Fibroblast of lung (primary cell): ENCODE measurements at regions not wholly inside any gene's neighbourhood (a gene's known extent, or its start where the extent isn't known, plus 50 kb on each side); places are given as distances from the start of the nearest gene placed in this dataset.

Experiments
- EZH2 ChIP-seq: IDR thresholded peaks from 2 replicates; pipeline ENCODE4 v1.5.1; 2012; ENCODE audit warnings: low read length, control low read depth, mild to moderate bottlenecking; ENCODE audit errors: missing control alignments
- TF ChIP-seq, protein P1 (sequence below), 2 donors: IDR thresholded peaks in 1 of 2; conservative IDR thresholded peaks in 1 of 2; 1 replicate in 1 of 2; 2 replicates in 1 of 2; pipeline ENCODE4 v1.5.1; 2011 to 2012; ENCODE audit warnings: low read length in 2 of 2, control low read depth in 1 of 2, inconsistent platforms in 1 of 2, low read depth in 1 of 2, mild to moderate bottlenecking in 1 of 2

DNA sequence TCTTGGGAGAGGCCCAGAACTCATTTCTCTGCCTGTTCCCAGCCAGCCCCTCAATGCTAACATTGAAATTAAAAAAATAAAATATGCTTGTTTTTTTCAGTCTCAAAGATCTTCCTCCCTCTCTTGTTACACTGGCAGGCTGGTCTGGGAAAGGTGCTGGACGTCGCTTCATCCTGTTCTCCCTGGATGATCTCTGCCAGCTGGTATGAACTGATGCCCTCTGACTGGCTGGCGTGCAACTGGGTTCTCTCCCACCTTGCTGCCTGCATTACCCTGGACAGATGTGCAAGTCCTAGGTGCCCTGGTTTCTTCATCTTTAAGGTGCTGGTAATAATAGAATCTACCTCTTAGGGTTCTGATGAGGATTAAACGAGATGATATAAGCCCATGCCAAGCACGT is 263.9 kb upstream of the PROK2 start:
- TF ChIP-seq, protein P1, sequence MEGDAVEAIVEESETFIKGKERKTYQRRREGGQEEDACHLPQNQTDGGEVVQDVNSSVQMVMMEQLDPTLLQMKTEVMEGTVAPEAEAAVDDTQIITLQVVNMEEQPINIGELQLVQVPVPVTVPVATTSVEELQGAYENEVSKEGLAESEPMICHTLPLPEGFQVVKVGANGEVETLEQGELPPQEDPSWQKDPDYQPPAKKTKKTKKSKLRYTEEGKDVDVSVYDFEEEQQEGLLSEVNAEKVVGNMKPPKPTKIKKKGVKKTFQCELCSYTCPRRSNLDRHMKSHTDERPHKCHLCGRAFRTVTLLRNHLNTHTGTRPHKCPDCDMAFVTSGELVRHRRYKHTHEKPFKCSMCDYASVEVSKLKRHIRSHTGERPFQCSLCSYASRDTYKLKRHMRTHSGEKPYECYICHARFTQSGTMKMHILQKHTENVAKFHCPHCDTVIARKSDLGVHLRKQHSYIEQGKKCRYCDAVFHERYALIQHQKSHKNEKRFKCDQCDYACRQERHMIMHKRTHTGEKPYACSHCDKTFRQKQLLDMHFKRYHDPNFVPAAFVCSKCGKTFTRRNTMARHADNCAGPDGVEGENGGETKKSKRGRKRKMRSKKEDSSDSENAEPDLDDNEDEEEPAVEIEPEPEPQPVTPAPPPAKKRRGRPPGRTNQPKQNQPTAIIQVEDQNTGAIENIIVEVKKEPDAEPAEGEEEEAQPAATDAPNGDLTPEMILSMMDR (conservative IDR thresholded peaks at IDR 0.05 in 1 of 2, IDR thresholded peaks at IDR 0.05 in 1 of 2; ENCODE audit: low read depth in 1 of 2, low read length in 2 of 2), result no peak
- no peak for TF ChIP-seq EZH2
